Activated CD4-positive, alpha-beta T cell treated with anti-CD3 and anti-CD28 coated beads, Interleukin-2, amount 50 U/mL, for 1 hour (primary cell): ENCODE measurements at regions not wholly inside any gene's neighbourhood (a gene's known extent, or its start where the extent isn't known, plus 50 kb on each side); places are given as distances from the start of the nearest gene placed in this dataset.
A peak's percentile ranks its signal among the peaks of the same experiment; 100 is the strongest.

Experiments used
- DNase-seq: peaks from one replicate; pipeline ENCODE4 v3.0.0-alpha.2; 2020

DNA sequence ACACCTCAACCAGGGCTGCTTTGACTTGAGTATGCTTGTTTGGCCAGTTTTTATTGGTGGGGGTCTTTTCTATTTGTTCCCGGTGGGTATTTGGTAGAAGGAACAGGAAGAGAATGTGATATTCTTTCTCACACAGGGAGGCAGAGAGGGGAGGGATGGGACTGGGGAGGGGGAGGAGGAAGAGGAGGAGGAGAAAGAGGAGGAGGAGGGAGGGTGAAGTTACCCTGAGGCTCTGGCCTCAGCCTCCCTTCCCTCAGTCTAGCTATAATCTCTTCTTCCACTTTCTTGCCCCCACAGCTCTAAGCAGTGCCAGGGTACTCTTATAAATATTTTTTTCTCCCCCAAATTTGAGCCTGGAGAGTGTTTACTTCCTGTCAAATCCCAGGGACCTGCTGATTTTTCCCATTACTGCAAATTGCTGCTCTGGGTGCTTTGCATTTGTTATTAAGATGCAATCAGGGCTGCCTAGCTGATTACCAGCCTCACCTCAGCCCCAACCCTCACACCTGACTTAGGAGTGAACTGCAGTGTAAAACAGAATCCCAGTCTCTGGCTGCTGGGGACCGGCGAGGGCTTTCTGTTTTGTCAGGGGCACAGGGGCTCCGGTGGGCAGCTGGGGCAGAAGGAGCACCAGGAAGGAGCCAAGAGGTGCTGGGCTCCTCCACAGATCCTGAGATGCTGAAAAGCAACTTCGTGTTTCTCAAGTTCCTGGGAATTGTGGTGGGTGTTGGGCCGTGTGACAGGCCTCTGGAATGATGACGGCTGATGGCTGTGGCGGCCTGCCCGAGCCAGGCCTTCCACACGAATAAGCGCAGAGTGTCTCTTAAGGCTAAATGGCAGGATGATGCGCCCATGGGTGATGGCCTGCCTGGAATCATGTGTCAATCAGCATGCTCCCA, 141.4 kb downstream of the CD83 start:
- DNase-seq, result no peak

DNA sequence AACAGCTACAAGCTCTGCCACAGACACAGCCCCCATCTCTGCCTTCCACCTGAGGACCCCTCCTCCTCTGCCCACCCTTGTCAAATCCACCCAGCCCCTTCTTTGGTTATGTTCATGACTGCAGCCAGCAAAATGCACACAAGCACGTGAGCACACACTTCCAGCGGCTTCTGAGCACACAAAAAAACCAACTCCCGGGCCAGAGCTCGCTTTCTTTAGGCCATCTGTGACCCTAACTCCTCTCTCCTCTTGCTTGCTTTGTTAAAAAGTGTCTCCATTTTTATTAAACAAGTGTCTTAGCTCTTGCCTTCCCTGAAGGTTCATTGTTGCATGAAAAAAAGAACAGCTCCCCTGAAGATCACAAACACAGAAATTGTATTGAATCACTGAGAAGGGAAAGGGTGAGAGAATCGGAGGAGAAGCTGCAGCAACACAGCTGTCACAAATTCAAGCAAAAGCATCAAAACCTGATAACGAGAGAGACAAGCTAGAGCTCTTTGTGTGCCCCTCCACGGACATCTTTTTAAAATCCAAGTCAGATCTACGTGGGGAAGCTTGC, 142.1 kb downstream of the CD83 start:
- DNase-seq, result no peak

- DNase-seq, result no peak
Observed at GRCh38 chr6:14260839-14261238, 143.3 kb downstream of the CD83 start.

- no peak for DNase-seq
Observed at GRCh38 chr6:14263881-14264424, 146.4 kb downstream of the CD83 start.

DNA sequence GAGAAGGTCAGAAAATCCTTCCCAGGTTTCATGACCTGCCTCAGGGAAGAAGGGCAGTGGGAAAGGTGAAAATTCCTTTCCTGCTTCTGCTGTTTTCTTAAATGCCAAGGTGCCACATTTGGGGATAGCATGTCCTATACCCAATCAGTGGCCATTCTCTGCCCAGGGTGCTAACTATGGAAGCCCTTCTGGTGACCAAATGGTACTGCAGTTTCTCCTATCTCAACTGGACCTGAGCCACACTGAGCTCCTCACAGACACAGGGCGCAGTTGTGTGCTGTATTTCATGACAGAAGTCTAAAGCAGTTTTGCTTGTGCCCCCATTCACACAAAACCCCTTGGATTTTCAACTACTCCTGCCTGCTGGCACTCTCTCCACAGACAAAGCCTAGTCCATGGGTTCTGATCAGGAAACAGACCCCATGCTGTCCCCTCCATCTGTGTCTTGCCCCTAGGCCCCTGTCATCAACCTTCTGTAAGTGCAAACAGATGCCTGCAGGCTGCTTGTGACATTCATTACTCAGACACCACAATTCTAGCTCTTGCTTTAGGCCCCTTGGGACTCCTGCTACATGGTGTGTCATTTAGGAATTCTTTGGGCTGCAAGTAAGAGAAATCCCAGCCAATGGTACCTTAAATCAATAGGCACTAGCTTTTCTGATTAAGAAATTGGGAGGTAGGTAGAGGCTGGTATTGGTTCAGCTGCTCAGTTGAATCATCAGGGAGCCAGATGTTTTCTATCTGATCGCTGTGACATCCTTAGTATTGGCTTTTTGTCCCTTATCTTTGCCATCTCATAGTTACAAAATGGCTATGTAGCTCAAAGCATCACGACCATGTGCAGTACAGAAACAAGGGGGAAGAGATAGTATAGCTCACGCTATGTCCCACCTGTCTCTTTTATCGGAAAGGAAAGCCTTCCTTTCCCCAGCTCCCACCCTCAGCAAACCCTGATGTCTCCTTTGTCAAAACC, 147.8 kb downstream of the CD83 start:
- no peak for DNase-seq

GRCh38 chr6:14266266-14266665, 148.7 kb downstream of the CD83 start:
- no peak for DNase-seq

DNA sequence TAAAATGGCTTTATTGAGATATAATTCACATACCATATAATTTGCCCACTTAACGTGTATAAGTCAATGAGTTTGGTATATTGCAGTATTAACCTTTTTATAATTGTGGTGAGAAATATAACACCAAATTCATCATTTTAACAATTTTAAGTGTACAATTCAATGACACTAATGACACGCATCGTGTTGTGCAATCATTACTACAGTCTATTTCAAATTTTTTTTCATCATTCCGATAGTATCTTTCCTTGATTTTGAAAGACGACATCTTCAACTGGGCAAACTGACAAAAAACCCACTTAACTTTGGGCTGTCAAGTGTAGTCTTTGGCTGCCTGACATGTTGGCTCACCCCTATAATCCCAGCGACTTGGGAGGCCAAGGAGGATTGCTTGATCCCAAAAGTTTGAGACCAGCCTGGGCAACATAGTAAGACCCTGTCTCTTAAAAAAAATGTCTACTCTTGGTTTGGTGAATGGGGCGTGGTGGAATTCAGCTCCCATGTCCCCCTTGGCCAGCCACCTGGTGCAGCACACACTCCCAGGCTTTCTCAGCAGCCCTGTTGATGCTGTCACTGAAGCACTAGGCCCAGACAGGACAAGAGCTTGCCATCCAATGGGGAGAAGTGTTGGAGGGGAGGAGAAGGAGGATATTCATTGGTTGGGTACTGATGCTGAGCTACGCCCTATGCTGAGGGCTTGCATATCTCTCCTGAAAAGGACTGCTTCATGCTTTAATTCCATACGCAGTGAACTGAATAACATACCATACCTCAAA, 150.5 kb downstream of the CD83 start:
- no peak for DNase-seq

DNA sequence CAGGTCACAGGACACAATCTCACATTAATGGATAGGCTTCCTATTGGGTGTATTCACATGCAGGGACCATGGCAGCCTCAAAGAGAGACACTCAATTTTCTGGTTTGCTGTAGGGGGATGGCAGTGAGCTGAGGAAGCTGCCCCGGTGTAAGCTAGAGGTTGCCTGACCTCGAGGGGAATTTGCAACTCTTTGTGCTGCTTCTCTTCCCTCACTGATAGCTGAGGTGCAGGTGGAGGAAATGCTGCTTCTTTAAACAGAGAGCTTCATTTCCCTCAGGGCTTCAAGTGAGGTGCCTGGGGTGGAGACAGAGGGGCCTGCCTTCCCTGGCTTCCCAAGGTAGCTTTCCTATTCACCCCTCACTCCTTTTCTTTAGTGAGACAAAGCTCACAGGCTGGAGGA, 151.9 kb downstream of the CD83 start:
- no peak for DNase-seq

GRCh38 chr6:14270142-14270893, 152.7 kb downstream of the CD83 start:
- DNase-seq, result no peak

- peak; percentile 35 for DNase-seq
Observed at GRCh38 chr6:14270925-14271788, 153.6 kb downstream of the CD83 start.

GRCh38 chr6:14271789-14272736, 154.5 kb downstream of the CD83 start:
- DNase-seq, result no peak

DNA sequence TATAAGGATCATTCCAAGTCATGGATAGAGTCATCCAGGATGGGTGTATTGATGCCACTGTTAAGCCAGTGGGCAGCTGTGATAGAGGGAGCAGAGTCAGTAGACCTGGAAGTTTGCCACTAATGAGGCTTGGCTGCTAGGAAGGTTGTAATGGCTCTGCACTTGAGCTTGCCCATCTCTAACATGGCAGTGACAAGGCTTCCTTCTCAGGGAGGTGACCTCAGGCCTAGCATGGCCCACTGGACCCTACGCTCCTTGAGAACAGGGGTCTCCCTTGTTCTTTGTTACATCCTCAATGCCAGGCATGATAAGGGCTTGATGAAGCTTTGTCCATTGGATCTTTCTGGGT, 155.1 kb downstream of the CD83 start:
- DNase-seq, result no peak

DNA sequence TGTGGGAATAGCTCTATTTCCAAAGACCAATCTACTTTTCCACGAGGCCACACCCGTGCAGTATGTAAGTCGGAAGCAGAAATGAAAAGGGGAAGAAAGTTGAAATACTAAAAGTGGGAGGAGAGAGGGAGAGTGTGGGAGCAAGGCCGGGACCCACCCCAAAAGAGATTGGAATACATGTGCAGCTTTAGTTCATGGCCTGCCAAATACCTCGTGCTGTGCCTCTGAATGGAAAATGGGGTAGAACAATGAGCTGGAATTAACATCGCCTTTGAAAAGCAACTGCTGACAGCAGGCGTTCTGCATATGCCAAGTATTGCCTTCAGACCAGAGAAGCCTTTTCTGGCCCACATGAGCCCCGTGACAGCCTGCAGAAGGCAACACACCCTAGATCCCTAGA, 155.6 kb downstream of the CD83 start:
- DNase-seq, result no peak

- no peak for DNase-seq
Observed at GRCh38 chr6:14274016-14274415, 156.4 kb downstream of the CD83 start.

DNA sequence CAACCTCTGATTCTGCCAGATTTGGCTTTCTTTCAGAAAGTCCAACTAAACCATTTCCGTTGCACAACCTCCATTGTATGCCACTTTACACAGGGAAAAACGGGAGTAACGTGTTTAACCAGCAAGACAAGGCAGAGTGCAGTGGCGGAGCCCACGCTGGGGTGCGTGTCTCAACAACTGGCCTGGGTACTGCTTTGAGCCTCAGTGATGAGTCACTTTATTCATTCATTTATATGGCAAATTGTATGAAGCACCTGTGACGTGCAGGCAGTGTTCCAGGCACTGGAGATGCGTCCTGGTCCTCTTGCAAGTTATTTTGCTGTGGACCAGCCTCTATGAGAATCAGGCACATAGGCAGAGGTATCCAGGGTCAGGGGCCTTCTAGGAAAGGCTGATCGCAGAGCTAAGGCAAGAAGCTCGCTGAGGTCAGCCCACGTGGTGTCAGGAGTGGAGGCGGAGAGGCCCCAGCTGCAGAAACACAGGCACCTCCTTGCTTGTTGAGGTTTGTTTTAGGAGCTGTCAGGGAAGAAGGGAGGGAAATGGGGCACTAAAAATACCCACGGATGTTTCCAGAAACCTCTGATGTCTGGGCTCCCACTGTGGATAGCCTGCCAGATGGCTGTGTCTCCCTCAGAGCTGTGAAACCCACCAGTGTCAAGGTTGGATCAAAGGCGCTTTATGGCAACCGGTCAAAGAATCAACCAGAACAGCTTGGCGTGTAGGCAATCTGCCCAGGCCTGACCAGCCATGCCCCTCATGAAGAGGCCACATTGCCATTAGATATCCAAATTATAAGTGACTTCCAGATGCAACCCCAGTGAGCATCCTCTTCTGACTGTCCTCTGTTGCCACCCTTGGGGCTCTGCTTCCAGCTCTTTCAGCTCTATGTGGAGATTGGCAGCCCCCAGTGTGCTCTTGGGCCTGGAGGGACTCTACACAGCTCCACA, 157.2 kb downstream of the CD83 start:
- no peak for DNase-seq

GRCh38 chr6:14275493-14275851, 157.9 kb downstream of the CD83 start:
- no peak for DNase-seq

DNA sequence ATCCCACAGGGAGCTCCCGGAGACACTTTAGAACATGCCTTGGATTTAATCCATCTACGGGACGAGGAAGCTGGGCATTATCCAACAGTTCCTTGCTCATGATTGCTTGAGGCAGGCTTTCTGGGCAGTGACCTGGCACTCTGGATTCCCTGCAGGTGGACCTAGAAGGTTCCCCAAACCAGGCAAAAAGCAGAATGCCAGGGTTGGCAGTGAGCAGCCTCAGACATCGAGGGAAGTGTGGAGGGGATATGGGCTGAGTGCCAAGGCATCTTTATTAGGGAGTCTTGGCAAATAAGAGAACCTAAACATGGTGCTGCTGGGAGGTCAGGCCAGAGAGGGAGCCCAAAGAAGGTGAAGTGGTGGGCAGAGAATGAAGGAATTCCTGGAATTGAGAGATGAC, 158.5 kb downstream of the CD83 start:
- DNase-seq, result no peak

GRCh38 chr6:14276667-14277404, 159.3 kb downstream of the CD83 start:
- no peak for DNase-seq
